PC-9 (cell line): ENCODE measurements at regions not wholly inside any gene's neighbourhood (a gene's known extent, or its start where the extent isn't known, plus 50 kb on each side); places are given as distances from the start of the nearest gene placed in this dataset.

Experiments used
- BruUV-seq: library from RNA; stranded (reverse); fragments of 400-500 nt; replicated peaks from 2 replicates; lab custom pipeline; 2021; lab: Mats Ljungman, UMichigan
- CTCF ChIA-PET: fragments of 300-600 bp; sonication (Branson Sonifier 250); formaldehyde crosslinking; loops from one replicate; lab custom pipeline; 2022; ENCODE audit warnings: antibody characterized with exemption; lab: Charles Lee
- POLR2A ChIA-PET: fragments of 300-600 bp; sonication (Branson Sonifier 250); formaldehyde crosslinking; loops from one replicate; lab custom pipeline; 2022; ENCODE audit warnings: antibody characterized with exemption; ENCODE audit not compliant: unreplicated experiment; lab: Charles Lee
- DNase-seq, 2 experiments: peaks; one replicate each; pipeline versions ENCODE4 v3.0.0 to v3.0.0-alpha.2; 2015 to 2022; ENCODE audit warnings: mixed read lengths in 1 of 2
- H2AFZ ChIP-seq: fragments of 200-600 bp; sonication (generic); 2 replicates; pipeline ENCODE4 v1.8.1; 2017; ENCODE audit warnings: antibody characterized with exemption
- H3F3A ChIP-seq: fragments of 200-600 bp; sonication (generic); 2 replicates; pipeline ENCODE4 v1.8.1; 2017; ENCODE audit warnings: antibody characterized with exemption, mild to moderate bottlenecking, low read depth; ENCODE audit not compliant: insufficient read depth
- H3K27ac ChIP-seq: fragments of 200-600 bp; sonication (generic); 2 replicates; pipeline ENCODE4 v1.6.1; 2016; ENCODE audit warnings: mixed run types
- H3K27me3 ChIP-seq: fragments of 200-600 bp; sonication (generic); 2 replicates; pipeline ENCODE4 v1.6.1; 2016; ENCODE audit warnings: low read depth, mixed run types; ENCODE audit not compliant: insufficient read depth
- H3K36me3 ChIP-seq: fragments of 200-600 bp; sonication (generic); 2 replicates; pipeline ENCODE4 v1.6.1; 2016; ENCODE audit warnings: low read depth, mixed run types
- H3K4me1 ChIP-seq: fragments of 200-600 bp; sonication (generic); replicated peaks from 2 replicates; pipeline ENCODE4 v1.6.1; 2016; ENCODE audit warnings: mixed run types; ENCODE audit not compliant: insufficient read depth
- H3K4me2 ChIP-seq: fragments of 200-600 bp; sonication (generic); 2 replicates; pipeline ENCODE4 v1.6.1; 2017; ENCODE audit warnings: mixed run types
- H3K4me3 ChIP-seq: fragments of 200-600 bp; sonication (generic); 2 replicates; pipeline ENCODE4 v1.6.1; 2016; ENCODE audit warnings: mixed run types
- H3K79me2 ChIP-seq: fragments of 200-600 bp; sonication (generic); 2 replicates; pipeline ENCODE4 v1.6.1; 2017; ENCODE audit warnings: low read depth, mixed run types
- H3K9me2 ChIP-seq: fragments of 200-600 bp; sonication (generic); 2 replicates; pipeline ENCODE4 v1.8.1; 2017; ENCODE audit warnings: mild to moderate bottlenecking; ENCODE audit not compliant: insufficient read depth
- H3K9me3 ChIP-seq: fragments of 200-600 bp; sonication (generic); 2 replicates; pipeline ENCODE4 v1.8.1; 2016; ENCODE audit warnings: low read depth; ENCODE audit not compliant: insufficient read depth
- H4K20me1 ChIP-seq: fragments of 200-600 bp; sonication (generic); 2 replicates; pipeline ENCODE4 v1.8.1; 2017; ENCODE audit not compliant: insufficient read depth
- CTCF ChIP-seq: fragments of 200-600 bp; sonication (generic); conservative IDR thresholded peaks from 2 replicates; pipeline ENCODE4 v1.6.1; 2017; ENCODE audit warnings: mixed run types, antibody characterized with exemption, mild to moderate bottlenecking, moderate library complexity
- EZH2 ChIP-seq: fragments of 200-600 bp; sonication (generic); IDR thresholded peaks from 2 replicates; pipeline ENCODE4 v1.8.0; 2017; ENCODE audit warnings: antibody characterized with exemption, low read depth
- intact Hi-C: fragments of 100-400 bp; cut with micrococcal nuclease; formaldehyde crosslinking; loops from one replicate; pipeline ENCODE4 v1.10.0; 2022; ENCODE audit not compliant: unreplicated experiment

DNA sequence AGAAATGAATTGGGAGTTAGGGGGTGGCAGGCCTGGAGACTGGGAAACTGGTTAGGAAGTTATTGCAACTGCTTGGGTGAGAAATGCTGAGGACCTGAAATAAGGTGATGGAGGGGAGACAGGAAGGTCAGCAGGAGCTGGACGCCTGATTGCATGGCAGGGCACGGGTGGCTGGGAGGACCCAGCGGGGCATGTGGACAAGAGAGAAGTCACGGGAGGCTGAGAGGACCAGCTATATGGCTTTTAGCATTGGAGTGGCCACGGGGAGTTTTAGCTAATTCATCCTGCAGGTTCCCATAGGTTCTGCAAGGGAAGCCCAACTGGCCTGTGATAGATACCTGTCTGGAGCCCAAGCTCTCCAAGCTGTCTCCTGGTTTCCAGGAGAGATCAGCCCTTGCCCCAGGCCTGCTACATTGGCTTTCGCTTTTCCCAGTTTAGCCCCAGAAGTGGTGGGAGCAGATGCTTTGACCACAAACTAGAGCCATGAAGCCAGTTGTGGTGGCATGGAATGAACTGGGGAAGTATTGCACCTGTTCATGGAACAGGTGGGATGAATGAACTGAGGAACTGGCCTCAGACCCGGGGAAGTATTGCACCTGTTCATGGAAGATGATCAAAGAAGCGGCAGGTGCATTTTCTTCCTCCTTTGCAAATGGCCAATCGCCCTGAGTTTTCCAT lies 93.6 kb upstream of the TAF1B start:
- Histone ChIP-seq H3K79me2 (peaks cover 5% of the 10 kb centered on the region), H3K27me3 (no peaks in the 10 kb centered on the region), H3K9me3 (no peaks in the 10 kb centered on the region), H2AFZ (no peak overlapping the region), H3K4me3 (no peak overlapping the region), H3K4me2 (no peak overlapping the region), H4K20me1 (no peaks in the 10 kb centered on the region), H3K36me3 (no peaks in the 10 kb centered on the region), H3K9me2 (no peaks in the 10 kb centered on the region), H3K4me1 (peaks cover 39% of the 10 kb centered on the region), H3K27ac (no peak overlapping the region), H3F3A (peaks cover 34% of the 10 kb centered on the region)
- no TSS peak for BruUV-seq
- CTCF ChIA-PET: interaction anchor here (0.6 kb wide), 1 partner anchor 20 kb away, joined by 5 read pairs; no protein-coding TSS in a partner anchor
- no peak for DNase-seq
- POLR2A ChIA-PET: no interaction called here
- intact Hi-C loops: loop anchor here (5.0 kb wide), 1 partner anchor 327 kb away; the partner anchor contains the start of genes CPSF3 and ITGB1BP1
- no peak for TF ChIP-seq CTCF
- TF ChIP-seq EZH2: no peak

GRCh38 chr2:9750224-9751215 lies 92.8 kb upstream of the TAF1B start:
- TF ChIP-seq CTCF: no peak
- TF ChIP-seq EZH2: no peak
- H3K4me3 ChIP-seq: no peak overlapping the region
- no peak overlapping the region for H3K27ac ChIP-seq
- peaks cover 34% of the 10 kb centered on the region for H3F3A ChIP-seq
- H3K4me1 ChIP-seq: peaks cover 39% of the 10 kb centered on the region
- H3K27me3 ChIP-seq: no peaks in the 10 kb centered on the region
- no peaks in the 10 kb centered on the region for H4K20me1 ChIP-seq
- BruUV-seq: no TSS peak
- H3K9me2 ChIP-seq: no peaks in the 10 kb centered on the region
- no peak overlapping the region for H3K4me2 ChIP-seq
- intact Hi-C loops: loop anchor here (5.0 kb wide), 1 partner anchor 328 kb away; the partner anchor contains the start of genes CPSF3 and ITGB1BP1
- no peaks in the 10 kb centered on the region for H3K9me3 ChIP-seq
- CTCF ChIA-PET: no interaction called here
- H2AFZ ChIP-seq: no peak overlapping the region
- H3K36me3 ChIP-seq: no peaks in the 10 kb centered on the region
- DNase-seq: no peak
- POLR2A ChIA-PET: no interaction called here
- peaks cover 13% of the 10 kb centered on the region for H3K79me2 ChIP-seq

DNA sequence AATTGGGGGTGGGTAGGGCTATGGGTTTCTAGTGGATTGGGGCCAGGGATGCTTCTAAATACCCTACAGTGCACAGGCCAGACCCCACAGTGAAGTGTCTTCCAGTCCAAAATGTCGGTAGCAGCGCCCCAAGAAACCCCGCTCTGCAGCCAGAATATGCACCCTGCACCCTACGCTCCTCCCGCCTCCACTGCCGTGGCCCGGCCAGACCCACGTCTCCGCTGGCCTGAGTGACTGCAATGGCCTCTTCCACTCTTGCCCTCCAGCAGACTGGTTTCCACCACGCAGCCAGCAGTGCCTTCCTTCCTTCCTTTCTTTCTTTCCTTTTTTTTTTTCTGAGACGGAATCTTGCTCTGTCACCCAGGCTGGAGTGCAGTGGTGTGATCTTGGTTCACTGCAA lies 91.4 kb upstream of the TAF1B start:
- TF ChIP-seq CTCF (no peak), EZH2 (no peak)
- intact Hi-C loops: loop anchor here (5.0 kb wide), 1 partner anchor 330 kb away; the partner anchor contains the start of genes CPSF3 and ITGB1BP1
- Histone ChIP-seq H3K4me2 (peak overlapping the region; percentile 99; the same call in 1 of the 2 replicates), H3K9me3 (no peaks in the 10 kb centered on the region), H3K4me3 (no peak overlapping the region), H3K27me3 (no peaks in the 10 kb centered on the region), H3K27ac (peak overlapping the region; percentile 99), H3F3A (peaks cover 28% of the 10 kb centered on the region), H3K4me1 (peaks cover 36% of the 10 kb centered on the region), H3K36me3 (no peaks in the 10 kb centered on the region), H4K20me1 (no peaks in the 10 kb centered on the region), H3K9me2 (no peaks in the 10 kb centered on the region), H3K79me2 (peaks cover 14% of the 10 kb centered on the region), H2AFZ (no peak overlapping the region)
- BruUV-seq: no TSS peak
- ChIA-PET CTCF (interaction anchor here (0.6 kb wide), 1 partner anchor 329 kb away, joined by 3 read pairs; no protein-coding TSS in a partner anchor), POLR2A (no interaction called here)
- DNase-seq: no peak
